SK-N-SH (cell line): ENCODE measurements at regions not wholly inside any gene's neighbourhood (a gene's known extent, or its start where the extent isn't known, plus 50 kb on each side); places are given as distances from the start of the nearest gene placed in this dataset.

ENCODE experiments used
- CTCF ChIP-seq: fragments of 200-600 bp; sonication (generic); IDR thresholded peaks from 2 replicates; pipeline ENCODE4 v1.6.1; 2017; ENCODE audit warnings: antibody characterized with exemption, mild to moderate bottlenecking, moderate library complexity
- EP300 ChIP-seq, 2 experiments: IDR thresholded peaks; 2 replicates each; pipeline versions ENCODE4 v1.4.0 to v1.6.1; 2012; ENCODE audit warnings: borderline replicate concordance in 1 of 2, low read depth in 1 of 2, low read length in 1 of 2
- REST ChIP-seq: IDR thresholded peaks from 2 replicates; pipeline ENCODE4 v1.6.1; 2012; ENCODE audit warnings: mild to moderate bottlenecking, low read depth, low read length, moderate library complexity
- YY1 ChIP-seq: IDR thresholded peaks from 2 replicates; pipeline ENCODE4 v1.4.0; 2012; ENCODE audit warnings: low read depth, mild to moderate bottlenecking

GRCh38 chr1:196027127-196027526 lies 581.1 kb downstream of the KCNT2 start:
- no peak for TF ChIP-seq EP300 (IDR thresholded peaks at IDR 0.05; ENCODE audit: borderline replicate concordance in 1 of 2, low read depth in 1 of 2, low read length in 1 of 2)
- TF ChIP-seq CTCF: no peak
- no peak for TF ChIP-seq REST
- no peak for TF ChIP-seq YY1
